HG03558 (cell line): ENCODE measurements at regions not wholly inside any gene's neighbourhood (a gene's known extent, or its start where the extent isn't known, plus 50 kb on each side); places are given as distances from the start of the nearest gene placed in this dataset.
"Not testable (repeated sequence)": the region's sequence is repeated elsewhere in the genome, so short reads cannot be mapped to it uniquely, and the experiment has no call there.

Source experiments
- ATAC-seq: cut with Tn5 transposase; IDR thresholded peaks from one replicate; pipeline ENCODE4 v1.9.1; 2021; ENCODE audit warnings: moderate number of reproducible peaks; ENCODE audit not compliant: unreplicated experiment; ENCODE audit errors: extremely low read depth

DNA sequence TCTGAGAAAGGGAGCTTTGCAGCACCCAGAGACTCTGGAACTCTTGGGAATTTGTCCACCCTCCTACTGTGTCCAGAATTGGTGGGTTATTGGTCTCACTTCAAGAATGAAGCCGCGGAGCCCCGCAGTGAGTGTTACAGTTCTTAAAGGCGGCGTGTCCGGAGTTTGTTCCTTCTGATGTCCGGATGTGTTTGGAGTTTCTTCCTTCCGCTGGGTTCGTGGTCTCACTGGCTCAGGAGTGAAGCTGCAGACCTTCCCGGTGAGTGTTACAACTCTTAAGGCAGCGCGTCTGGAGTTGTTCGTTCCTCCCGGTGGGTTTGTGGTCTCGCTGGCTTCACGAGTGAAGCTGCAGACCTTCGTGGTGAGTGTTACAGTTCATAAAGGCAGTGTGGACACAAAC is 824.7 kb downstream of the LRRTM4 start:
- ATAC-seq: not testable (repeated sequence)

DNA sequence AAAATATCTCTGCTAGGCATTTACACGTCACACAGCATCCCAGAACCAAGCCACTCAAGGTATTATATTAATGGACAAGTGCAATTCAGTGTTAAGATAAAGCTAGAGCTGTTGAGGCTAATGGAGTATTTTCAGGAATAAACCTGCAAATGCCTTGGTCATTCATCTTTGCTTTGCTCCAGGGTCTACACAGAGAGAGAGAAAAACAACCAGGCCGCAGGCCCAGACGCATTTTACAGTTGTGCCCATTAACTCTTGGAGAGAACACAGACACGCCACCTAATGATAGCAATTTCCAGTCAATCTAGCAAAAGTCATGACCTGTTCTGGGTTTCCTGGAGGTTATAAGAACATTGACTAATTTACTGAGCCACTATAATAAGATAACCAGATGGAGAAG is 829.3 kb downstream of the LRRTM4 start:
- ATAC-seq: no peak

DNA sequence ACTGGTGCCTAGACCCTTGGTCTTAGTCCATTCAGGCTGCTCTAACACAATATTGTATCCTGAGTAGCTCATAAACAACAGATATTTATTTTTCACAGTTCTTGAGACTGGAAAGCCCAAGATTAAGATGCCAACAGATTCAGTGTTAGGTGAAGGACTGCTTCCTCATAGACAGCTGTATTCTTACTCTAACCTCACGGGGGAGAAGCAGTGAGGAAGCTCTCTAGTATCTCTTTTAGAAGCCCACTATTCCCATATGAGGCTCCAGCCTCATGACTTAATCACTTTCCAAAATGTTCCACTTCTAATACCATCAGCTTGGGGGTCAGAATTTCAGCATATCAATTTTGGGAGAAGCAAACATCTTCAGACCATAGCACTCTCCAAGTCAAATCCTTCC is 833.4 kb downstream of the LRRTM4 start:
- ATAC-seq: no peak

DNA sequence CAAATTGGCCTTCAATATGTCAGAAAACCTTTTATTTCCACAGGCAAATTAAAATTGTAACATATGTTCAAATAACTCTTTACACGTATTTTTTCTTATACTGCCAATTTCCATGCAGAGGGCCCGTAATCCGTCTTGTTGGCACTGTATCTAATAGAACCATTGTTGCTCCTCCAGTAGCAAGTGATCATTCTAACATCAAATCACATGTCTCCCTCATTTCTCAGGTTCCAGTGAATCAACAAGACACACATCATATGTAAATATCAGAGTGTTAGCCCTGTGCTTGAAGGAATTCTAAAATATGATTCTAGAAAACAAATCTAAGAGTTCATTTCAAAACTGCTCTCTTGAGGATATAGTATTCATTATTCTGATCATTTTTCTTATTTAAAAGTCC is 834.3 kb downstream of the LRRTM4 start:
- ATAC-seq: no peak

DNA sequence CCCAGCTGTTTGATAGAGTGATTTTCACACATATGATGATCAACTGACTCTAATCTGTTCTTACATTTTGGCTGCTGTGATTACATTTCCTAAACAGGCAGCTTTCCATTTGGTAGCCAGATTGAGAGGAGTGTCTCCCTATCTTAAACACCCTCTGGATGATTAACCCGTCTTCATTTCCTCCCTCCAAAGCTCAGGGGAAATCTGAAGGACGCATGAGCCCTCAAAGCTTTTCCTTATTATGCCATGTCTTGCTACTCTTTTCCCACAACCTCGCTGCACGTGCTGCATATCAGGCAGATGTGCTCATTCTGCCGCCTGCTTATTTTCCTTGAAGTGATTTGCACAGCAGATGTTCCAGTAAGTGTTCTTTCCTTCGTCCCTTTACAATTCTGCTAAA is 837.4 kb downstream of the LRRTM4 start:
- no peak for ATAC-seq

DNA sequence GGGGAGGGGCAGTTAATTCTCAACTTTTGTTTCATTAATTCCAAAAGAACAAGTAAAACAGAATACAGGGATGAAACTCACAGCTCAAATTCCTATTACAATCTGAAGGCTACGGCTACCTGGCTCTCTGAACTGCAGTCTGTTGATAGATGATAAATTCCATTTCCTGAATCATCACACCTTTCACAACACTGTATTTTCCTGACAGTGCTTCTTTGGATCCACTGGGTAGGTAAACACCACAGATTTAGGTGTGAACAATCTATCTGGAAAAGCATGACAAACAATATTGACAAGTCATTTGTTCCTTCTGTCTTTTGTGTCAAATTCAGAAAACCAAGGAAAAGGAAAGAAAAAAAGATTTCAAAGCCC is 843.2 kb downstream of the LRRTM4 start:
- no peak for ATAC-seq

DNA sequence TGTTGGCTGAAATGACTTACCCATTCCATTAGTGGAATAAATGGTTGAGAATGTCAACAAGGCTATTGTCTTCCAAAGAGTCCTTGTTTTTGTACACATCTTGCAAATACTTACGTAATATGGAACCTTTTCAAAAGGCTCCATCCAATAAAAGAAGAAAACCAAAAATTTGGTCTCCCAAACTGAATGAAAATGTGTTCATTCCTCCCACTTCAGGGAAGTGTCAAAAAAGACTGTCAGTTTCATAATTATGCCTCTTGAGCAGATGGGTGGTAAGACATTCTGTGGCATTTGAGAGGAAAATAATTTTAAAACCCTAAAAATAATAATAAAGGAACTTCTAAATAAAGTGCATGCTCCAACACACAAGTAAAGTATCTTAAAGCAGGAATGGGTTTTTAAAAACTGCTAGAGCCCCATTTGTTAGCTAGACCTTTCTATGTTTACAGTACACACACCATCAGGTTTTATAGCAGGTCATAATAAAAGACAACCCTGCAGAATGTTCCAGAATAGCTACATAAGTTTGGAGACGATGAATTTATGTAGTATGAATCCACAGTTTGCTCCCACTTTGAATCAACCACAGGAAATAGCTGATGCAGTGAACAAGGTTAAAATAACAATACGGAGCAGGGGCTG is 843.7 kb downstream of the LRRTM4 start:
- ATAC-seq: no peak

DNA sequence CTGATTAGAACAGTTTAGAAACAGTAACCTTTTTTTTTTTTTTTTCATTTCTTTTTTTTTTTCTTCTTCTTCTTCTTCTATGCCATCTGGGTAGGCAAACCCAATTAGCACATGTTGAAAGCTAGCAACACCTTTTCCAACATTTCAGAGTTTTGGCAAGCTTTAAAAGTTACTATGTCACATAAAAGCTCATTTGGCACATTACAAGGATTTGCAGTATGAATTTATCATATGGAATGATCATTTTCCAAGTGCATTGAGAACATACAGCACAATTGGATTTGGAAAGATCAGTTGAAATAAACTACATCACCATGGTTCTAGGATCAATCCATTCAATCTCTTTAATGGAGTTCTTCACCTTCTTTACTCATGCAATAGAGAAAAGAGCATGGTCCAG is 847.0 kb downstream of the LRRTM4 start:
- ATAC-seq: no peak

DNA sequence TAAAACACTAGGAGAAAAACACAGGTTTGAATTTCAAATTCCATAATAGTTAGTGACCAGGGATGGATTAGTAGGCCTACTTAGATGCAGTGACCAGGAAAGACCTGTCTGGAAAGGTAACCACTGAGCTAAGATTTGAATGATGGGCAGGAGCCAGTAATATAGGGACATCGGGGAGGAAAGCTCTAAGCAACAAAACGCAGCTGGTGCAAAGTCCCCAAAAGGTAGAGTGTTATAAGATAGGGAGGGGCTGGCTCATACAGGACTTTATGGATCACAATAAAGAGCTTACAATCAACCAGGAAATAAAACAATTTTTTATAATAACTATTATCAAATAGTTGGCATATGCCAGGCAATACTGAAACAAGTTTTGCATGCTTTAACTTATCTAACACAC is 849.4 kb downstream of the LRRTM4 start:
- no peak for ATAC-seq

DNA sequence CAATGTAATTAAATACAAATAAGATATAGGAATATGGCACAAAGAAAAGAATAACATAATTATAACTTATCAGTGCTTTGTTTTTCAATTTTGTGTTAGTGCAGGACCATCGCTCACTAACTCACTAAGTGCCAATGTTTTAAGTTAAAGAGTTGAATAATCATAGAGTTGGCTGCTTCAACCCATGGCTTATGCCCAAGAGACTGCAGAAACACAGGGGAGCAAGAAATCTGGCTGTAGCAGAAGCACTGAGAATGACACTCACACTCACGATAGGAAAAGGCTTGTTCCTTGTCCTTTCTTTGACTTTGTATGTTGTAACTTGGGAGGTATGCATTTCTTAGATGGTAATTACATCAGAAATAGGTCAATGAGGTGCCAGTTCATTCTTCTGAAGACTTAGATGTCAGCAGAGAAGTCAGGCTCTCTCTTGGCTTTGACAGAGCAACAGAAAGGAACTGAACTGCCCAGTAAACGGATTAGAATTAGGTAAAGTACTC is 852.2 kb downstream of the LRRTM4 start:
- ATAC-seq: no peak

DNA sequence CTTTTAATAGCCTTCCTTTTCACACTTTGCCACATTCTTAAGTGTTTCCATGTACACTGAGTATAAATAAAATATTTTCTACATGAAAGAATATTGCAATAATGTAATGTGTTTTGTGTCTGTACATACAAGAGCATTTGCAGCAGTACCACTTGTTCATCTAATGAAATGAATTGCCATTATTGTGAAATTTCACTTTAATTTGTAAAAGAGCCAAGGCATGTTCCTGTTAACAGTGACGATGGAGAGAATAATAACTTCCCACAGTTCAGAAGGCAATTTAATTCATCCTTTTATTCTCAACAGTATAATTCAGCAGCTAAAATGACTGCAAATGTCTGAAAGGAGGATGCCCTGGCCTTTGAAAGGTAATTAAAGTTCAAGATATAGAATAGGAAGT is 853.9 kb downstream of the LRRTM4 start:
- ATAC-seq: no peak

DNA sequence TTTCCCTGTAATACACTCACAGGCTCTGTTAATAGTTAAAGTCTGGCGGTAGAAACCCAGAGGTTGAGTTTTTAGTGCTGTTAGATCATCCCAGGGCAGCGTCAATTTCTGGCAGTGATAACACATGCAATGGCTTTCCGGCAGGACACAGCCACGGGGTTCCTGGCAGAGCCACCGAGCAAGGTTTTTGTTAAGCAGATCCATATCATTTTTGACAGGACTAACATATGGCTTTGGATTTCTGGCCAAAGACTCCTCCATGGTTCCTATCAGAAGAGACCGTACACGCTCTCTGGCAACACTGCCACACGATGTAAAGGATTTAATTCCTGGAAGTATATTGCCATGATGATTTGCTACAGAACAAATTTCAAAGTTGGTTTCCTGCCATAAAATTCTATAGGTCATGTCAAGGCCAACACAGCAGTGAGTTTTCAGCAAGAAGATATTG is 854.3 kb downstream of the LRRTM4 start:
- no peak for ATAC-seq

DNA sequence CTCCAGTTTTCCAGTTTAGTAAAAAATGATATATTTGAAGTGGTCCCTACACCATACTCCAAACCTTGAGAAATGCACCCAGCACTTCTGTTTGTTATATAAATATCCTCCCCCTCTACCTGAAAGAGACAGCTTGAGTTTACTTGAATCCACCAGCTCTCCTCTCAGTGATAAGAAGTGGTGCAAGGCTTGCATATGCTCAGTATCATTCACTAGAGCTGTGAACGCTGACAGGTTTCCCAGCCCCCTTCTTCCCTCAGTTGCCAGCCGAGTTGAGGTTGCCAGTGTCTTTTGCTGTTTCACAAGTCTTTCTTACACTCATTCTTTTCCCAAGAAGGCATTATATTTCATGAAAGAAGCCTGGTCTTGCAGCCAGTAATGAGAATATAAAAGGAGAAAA is 880.0 kb downstream of the LRRTM4 start:
- ATAC-seq: no peak

DNA sequence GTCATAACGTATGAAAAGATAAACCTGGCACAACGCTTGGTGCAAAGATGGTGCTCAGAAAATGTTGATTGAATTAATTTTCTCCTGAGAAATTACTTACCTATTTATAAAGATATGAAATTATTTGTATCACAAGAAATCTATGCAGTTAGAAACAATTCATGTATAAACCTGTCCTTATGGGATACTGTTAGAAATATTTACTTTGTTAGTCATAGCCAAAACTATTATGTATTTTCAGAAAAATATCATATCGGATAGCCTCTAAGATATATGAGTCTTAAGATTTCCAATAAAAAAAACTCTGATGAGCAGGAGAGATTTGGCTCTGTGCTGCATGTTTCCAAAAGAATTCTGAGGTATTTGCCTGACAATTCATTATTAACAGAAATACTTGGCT is 880.7 kb downstream of the LRRTM4 start:
- no peak for ATAC-seq

DNA sequence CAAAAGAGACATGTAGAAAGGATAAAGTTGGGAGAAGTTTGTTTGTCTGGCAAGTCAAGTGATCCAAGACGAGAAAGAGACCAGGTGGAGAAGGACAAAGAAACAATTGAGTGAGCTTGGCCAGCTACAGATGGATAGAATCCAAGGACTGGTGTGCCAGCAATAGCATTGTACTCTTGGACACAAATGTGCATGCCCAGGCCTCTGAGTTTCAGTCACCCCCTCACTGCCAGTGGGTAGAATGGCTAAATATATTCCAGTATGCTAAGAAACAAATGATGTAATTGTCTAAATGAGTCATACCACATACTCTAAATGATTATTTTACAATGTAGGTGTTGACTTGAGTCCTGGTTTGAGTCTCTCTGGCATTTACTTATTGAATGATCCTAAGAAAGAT is 881.3 kb downstream of the LRRTM4 start:
- ATAC-seq: no peak

DNA sequence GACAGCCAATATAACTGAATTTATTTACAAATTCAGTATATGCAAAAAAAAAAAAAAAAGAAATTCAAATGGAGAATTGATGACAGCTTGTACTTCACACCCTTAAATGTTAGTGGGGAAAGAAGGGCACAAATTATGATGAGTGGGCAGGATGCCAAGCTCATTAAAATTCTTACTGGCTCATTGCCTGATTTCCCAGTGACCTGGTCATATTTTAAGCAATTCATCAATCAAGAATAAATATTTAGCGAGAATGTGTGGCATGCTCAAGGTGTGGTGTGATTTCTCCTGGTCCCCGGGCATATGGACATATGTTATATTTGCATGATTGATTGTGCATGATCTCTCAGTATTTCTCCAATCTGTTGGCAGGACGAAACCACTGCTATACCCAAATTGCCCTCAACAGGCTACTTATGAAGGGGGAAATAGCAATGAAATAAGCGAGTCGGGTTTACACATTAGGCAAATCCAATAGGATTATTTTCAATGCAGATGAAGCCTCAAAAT is 883.0 kb downstream of the LRRTM4 start:
- ATAC-seq: no peak

DNA sequence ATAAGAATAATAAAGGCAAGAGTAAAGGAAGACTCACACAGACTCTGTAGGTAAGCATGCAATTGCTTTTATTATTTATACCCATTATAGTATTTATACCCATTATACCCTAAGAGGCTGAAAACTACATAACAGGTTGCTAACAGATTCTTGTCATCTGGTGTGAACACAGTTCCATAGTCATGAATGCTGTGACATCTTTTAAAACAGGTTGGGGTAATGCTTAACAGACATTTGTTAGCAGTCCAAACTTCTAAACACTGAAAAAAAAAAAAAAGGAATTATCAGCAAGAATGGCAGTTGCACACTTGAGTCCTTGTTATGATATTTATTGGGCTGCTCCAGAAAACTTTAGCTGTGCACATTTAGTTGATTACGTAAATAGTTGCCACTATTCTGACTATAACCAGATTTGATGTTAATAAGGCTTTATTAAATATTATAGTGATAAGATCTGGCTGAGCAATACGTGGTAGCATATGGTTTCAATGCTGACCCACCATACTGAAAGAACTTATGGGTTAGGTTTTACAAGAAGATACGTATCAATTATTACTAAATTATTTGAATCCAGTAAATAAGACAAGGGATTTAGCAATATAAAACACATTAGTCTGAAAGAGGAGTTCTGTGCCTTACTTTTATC is 888.8 kb downstream of the LRRTM4 start:
- ATAC-seq: no peak

DNA sequence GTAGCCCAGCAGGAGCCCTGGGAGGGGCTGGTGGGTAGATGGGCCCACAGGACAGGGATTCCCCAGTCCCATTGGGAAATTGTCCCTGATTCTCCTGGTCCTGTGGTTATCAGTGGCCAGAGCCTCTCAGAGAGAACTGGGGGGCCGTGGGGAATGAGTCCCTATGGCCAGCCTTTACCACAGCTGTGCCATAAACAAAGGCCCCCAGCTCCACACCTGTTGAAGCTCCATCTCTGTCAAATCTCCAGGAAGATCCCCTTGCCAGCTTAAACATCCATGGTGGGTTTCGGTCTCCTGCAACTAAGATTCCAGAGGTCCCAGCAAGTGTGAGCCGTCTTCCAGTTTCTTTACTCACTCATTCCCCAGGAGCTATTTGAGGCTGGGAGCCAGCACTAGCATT is 897.1 kb downstream of the LRRTM4 start:
- ATAC-seq: no peak

DNA sequence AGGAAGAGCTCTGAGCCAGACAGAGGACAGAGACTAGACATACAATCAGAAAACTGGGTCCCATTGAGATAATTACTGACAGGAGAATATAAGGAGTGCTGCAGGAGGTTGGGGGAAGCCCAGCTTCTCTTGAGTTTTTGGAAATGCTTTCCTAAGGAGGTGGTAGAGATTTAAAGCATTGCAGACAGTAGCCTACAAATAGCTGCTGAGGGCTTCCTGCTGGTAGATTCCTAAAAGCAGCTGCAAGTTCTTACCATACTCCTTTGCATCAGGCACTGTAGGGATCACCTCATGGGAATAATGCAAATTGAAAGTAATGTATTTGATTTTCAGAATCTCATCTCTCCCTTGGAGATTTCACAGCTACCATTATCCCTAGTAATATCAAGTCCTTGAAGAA is 902.6 kb upstream of the GCFC2 start:
- no peak for ATAC-seq

DNA sequence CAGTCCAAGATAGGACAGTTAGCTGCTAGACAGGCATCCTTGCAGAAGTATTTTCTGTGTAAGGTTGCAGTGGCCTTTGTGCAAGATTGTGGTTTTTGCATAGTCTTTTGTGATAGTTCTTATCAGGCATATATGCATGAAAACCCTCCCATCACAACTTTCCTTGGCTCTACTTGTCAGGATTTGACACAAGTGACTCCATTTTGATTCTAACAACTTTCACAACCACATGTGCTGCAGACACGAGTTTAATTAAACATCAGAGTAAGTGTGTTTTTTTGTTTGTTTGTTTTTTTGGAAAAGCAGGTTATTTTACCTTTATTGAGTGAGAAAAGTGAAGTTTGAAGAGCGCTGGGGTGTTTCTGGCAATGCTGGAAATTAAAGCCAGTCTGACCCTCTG is 902.0 kb upstream of the GCFC2 start:
- ATAC-seq: no peak

DNA sequence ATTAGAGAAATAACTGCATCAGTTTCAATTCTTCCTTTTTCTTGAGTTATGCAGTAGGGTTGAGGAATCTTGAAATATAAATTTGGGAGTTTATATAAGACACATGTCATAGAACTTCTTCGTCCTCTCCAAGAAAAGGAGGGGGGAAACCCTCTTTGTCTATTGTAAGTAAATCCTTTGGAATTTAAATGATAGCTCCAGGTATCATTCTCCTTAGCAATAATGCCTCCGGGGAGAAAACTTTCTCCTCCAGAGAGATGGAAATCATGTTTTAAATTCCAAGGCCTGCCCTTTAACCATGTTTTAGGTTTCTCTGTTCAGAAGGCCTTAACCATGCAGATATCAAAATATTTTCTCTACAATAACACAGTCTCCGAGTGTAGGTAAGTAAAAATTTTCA is 899.7 kb upstream of the GCFC2 start:
- ATAC-seq: no peak
